ENCODE measurements at regions not wholly inside any gene's neighbourhood (a gene's known extent, or its start where the extent isn't known, plus 50 kb on each side); places are given as distances from the start of the nearest gene placed in this dataset.
"Not testable (repeated sequence)": the region's sequence is repeated elsewhere in the genome, so short reads cannot be mapped to it uniquely, and the experiment has no call there.

DNA sequence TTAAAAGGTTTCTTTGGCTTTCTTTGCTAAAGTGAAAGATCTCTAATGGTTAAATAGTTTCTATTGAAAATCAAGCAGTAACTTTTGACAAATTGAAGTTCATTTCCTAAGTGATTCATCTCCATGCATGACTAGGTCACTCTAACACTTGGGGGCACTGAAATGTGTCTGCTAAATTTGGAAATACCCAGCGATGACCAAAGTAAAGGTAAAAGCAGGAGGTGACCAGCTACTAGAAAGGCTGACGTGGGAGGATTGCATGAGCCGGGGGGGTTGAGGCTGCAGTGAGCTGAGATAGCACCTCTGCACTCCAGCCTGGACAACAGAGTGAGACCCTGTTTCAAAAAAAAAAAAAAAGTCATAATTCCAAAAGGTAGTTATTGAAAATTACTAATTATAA lies 111.8 kb upstream of the GPR141 start:
- TF ChIP-seq, protein P1, sequence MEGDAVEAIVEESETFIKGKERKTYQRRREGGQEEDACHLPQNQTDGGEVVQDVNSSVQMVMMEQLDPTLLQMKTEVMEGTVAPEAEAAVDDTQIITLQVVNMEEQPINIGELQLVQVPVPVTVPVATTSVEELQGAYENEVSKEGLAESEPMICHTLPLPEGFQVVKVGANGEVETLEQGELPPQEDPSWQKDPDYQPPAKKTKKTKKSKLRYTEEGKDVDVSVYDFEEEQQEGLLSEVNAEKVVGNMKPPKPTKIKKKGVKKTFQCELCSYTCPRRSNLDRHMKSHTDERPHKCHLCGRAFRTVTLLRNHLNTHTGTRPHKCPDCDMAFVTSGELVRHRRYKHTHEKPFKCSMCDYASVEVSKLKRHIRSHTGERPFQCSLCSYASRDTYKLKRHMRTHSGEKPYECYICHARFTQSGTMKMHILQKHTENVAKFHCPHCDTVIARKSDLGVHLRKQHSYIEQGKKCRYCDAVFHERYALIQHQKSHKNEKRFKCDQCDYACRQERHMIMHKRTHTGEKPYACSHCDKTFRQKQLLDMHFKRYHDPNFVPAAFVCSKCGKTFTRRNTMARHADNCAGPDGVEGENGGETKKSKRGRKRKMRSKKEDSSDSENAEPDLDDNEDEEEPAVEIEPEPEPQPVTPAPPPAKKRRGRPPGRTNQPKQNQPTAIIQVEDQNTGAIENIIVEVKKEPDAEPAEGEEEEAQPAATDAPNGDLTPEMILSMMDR (IDR thresholded peaks at IDR 0.05; ENCODE audit: borderline replicate concordance, control extremely low read depth, extremely low read depth, insufficient read depth, missing control alignments), result no peak
- in situ Hi-C loops (cut with MboI; ENCODE audit: low sequenced_read_pairs, unreplicated experiment), result no loop called here
- DNase-seq (ENCODE audit: low spot score), result no peak

DNA sequence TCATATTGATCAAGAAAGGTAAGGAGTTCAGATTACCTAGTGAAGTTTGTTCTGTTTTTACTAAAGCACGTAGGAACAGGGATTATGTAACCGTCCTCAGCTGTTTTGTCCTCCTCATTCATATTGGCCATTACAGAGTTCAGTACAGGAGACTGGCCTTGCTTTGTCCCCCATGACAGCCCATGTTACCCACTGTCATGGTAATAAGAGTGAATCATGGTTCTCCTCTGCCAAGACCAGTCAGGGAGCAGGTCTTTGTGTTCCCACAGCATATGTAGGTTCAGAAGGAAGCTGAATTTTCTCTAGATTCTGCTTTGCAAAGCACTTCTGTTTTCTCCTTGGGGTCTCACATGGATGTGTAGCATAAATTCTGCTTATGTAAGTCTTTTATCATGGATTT lies 106.2 kb upstream of the GPR141 start:
- DNase-seq (ENCODE audit: low spot score), result no peak
- in situ Hi-C loops (cut with MboI; ENCODE audit: low sequenced_read_pairs, unreplicated experiment), result no loop called here
- TF ChIP-seq, protein P1 (IDR thresholded peaks at IDR 0.05; ENCODE audit: borderline replicate concordance, control extremely low read depth, extremely low read depth, insufficient read depth, missing control alignments), result no peak

DNA sequence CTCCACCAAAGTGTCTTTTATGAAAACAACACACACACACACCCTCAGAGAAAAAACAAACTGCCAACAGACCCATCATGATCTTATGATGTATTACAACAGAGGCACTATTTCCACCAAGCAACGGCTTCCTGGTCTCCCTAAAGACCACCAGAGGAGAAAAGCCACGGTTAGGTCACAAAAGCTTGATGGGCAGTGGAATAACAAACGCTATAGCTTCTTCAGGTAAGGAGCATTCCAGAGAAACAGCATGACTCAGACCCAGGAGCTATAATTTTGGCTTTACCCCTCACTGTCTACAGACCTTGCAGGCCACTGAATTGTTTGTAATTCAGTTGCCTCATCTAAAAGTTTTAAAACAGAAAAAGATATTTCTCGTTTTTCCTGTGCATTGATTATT lies 105.7 kb upstream of the GPR141 start:
- TF ChIP-seq, protein P1 (IDR thresholded peaks at IDR 0.05; ENCODE audit: borderline replicate concordance, control extremely low read depth, extremely low read depth, insufficient read depth, missing control alignments), result no peak
- in situ Hi-C loops (cut with MboI; ENCODE audit: low sequenced_read_pairs, unreplicated experiment), result no loop called here
- no peak for DNase-seq (ENCODE audit: low spot score)

DNA sequence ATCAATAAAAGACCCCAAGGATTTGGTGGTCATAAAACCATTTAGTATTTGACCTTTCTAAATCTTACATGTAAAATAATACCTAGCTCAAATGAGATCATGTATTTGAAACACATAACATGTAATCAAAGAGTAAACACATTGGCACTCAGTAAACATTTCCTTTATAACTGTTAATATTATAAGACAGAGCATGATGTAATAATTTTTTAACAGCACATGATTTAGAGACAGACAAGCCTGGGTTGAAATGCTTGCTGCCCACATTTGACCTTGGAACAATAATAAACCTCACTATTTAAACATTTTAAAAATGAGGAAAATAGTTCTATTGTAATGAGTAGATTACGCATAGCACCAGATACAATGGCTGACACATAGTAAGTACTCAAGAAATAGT lies 105.2 kb upstream of the GPR141 start:
- in situ Hi-C loops (cut with MboI; ENCODE audit: low sequenced_read_pairs, unreplicated experiment), result no loop called here
- no peak for DNase-seq (ENCODE audit: low spot score)
- TF ChIP-seq, protein P1 (IDR thresholded peaks at IDR 0.05; ENCODE audit: borderline replicate concordance, control extremely low read depth, extremely low read depth, insufficient read depth, missing control alignments), result no peak

DNA sequence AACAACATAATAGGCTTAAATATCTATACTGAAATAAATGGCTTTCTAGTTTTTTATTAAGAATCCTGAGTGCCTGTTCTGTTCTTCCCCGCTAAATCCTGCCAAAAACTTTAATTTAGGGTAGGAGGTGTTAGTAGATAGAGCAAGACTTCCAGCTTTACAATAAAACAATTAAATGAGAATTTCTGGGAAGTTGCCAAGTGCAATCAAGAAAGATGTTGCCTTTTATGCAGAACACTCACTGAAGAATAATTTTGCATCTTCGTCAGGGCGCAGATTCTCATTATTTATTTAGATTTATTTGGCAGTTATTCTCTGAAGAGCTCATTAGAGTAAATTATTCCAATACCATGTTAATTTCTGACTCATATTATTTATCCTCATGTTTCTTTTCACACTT lies 103.2 kb upstream of the GPR141 start:
- DNase-seq (ENCODE audit: low spot score), result no peak
- in situ Hi-C loops (cut with MboI; ENCODE audit: low sequenced_read_pairs, unreplicated experiment), result no loop called here
- TF ChIP-seq, protein P1 (IDR thresholded peaks at IDR 0.05; ENCODE audit: borderline replicate concordance, control extremely low read depth, extremely low read depth, insufficient read depth, missing control alignments), result no peak

DNA sequence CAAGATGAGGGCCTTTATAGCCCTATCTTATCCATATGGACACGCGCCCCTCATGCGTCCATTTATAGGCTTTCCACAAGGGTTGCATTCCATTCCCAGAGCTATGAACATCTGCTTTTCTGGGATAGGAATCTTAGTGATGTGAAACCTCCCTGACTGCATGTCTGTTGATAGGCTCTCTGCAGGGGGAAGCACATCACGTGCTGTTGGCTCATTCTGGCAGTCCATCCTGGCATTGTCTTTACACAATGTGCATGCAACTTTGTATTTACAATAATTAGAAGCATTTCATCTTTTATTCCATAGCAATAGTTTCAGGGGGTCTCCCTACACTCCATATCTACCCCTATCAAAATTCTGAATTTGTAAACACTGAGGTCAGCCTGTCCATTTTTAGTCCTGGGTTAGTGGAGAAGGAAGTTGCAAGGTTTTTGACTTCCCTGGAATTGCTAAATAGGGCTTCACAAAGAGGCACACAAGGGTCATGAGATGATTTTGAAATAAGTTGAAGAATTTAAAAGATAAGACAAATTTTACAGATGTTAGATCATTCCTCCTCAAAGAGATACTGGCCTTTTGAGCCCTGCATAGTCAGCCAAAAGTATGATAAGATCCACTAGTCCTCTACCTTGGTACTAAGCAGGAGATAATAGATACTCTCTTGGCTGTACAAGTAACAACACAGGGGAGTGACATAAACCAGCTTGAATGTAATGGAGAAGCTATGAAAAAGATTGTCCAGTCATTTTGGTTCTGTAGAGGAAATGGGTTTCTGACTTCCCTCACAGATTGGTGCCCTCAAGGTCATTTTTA lies 98.7 kb upstream of the GPR141 start:
- DNase-seq (ENCODE audit: low spot score); in situ Hi-C loops (cut with MboI; ENCODE audit: low sequenced_read_pairs, unreplicated experiment): not testable (repeated sequence)

DNA sequence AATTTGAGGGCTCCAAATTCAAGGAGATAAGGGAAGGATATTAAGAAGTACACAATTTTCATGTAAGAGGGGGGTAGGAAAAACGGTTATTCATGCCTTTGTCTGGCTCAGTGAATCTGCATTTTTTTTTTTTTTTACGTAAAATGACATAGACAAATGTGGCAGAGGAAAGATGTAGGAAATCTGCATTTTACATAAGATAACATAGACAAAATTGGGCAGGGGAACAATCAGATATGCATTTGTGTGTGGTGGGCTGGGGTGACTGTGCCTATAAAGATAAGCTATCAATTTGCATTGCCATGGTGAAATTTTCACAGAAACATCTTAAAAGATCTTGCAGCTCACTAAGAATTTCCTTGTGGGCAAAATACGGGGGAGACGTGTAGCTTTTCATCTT lies 92.7 kb upstream of the GPR141 start:
- in situ Hi-C loops (cut with MboI; ENCODE audit: low sequenced_read_pairs, unreplicated experiment), result no loop called here
- no peak for DNase-seq (ENCODE audit: low spot score)
- TF ChIP-seq, protein P1 (IDR thresholded peaks at IDR 0.05; ENCODE audit: borderline replicate concordance, control extremely low read depth, extremely low read depth, insufficient read depth, missing control alignments), result no peak

Measured in GM13976 (cell line).